Calu3 (cell line): ENCODE measurements at regions not wholly inside any gene's neighbourhood (a gene's known extent, or its start where the extent isn't known, plus 50 kb on each side); places are given as distances from the start of the nearest gene placed in this dataset.

Experiments
- BruUV-seq: library from RNA; stranded (reverse); fragments of 400-500 nt; replicated peaks from 2 replicates; lab custom pipeline; 2021; lab: Mats Ljungman, UMichigan
- CTCF ChIA-PET: fragments of 300-600 bp; sonication (Branson Sonifier 250); formaldehyde crosslinking; loops from one replicate; lab custom pipeline; 2022; ENCODE audit warnings: antibody characterized with exemption; lab: Charles Lee
- DNase-seq: peaks from one replicate; pipeline ENCODE4 v3.0.0; 2022
- H3K27ac Mint-ChIP-seq: one replicate; pipeline ENCODE4 v1.8.0; 2022; ENCODE audit warnings: mixed read lengths; ENCODE audit not compliant: unreplicated experiment
- H3K27me3 Mint-ChIP-seq: one replicate; pipeline ENCODE4 v1.8.0; 2022; ENCODE audit warnings: mixed read lengths; ENCODE audit not compliant: unreplicated experiment
- H3K36me3 Mint-ChIP-seq: one replicate; pipeline ENCODE4 v1.8.0; 2022; ENCODE audit warnings: mild to moderate bottlenecking, moderate library complexity, mixed read lengths; ENCODE audit not compliant: insufficient read depth, unreplicated experiment
- H3K4me1 Mint-ChIP-seq: one replicate; pipeline ENCODE4 v1.8.0; 2022; ENCODE audit warnings: mild to moderate bottlenecking, low read depth, mixed read lengths; ENCODE audit not compliant: unreplicated experiment
- H3K4me3 Mint-ChIP-seq: one replicate; pipeline ENCODE4 v1.8.0; 2022; ENCODE audit warnings: mild to moderate bottlenecking, low read depth, moderate library complexity, mixed read lengths; ENCODE audit not compliant: unreplicated experiment
- H3K9me3 Mint-ChIP-seq: one replicate; pipeline ENCODE4 v1.8.0; 2022; ENCODE audit warnings: low read depth, mixed read lengths; ENCODE audit not compliant: unreplicated experiment
- intact Hi-C: fragments of 100-400 bp; cut with micrococcal nuclease; formaldehyde crosslinking; loops from one replicate; pipeline ENCODE4 v1.10.0; 2022; ENCODE audit not compliant: unreplicated experiment
- TF ChIP-seq, protein P1 (sequence below): fragments of 200-600 bp; IDR thresholded peaks from one replicate; pipeline ENCODE4 v1.8.0; 2022; ENCODE audit warnings: antibody characterized with exemption; ENCODE audit not compliant: unreplicated experiment

DNA sequence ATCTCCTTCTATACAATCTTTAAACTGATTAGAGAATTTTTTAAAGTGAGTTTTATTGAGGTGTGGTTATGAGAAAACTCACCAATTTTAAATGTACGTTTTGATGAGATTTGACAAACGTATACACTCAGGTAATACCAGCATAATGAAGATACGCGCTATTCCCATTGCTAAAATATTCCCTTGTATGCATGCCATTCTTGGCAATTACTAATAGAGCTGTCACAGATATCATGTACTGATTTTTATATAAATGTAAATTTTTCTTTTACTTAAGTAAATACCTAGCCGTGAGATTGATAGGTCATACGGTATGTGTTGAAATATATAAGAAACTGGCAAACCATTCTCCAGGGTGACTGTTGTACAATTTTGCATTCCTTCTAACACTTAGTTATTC, 384.7 kb downstream of the PTH2R start:
- no peaks in the 10 kb centered on the region for H3K4me1 Mint-ChIP-seq
- DNase-seq = no peak
- intact Hi-C loops = no loop called here
- no peak overlapping the region for H3K4me3 Mint-ChIP-seq
- H3K27me3 Mint-ChIP-seq = no peaks in the 10 kb centered on the region
- TF ChIP-seq, protein P1, sequence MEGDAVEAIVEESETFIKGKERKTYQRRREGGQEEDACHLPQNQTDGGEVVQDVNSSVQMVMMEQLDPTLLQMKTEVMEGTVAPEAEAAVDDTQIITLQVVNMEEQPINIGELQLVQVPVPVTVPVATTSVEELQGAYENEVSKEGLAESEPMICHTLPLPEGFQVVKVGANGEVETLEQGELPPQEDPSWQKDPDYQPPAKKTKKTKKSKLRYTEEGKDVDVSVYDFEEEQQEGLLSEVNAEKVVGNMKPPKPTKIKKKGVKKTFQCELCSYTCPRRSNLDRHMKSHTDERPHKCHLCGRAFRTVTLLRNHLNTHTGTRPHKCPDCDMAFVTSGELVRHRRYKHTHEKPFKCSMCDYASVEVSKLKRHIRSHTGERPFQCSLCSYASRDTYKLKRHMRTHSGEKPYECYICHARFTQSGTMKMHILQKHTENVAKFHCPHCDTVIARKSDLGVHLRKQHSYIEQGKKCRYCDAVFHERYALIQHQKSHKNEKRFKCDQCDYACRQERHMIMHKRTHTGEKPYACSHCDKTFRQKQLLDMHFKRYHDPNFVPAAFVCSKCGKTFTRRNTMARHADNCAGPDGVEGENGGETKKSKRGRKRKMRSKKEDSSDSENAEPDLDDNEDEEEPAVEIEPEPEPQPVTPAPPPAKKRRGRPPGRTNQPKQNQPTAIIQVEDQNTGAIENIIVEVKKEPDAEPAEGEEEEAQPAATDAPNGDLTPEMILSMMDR = no peak
- CTCF ChIA-PET = no interaction called here
- H3K36me3 Mint-ChIP-seq = no peaks in the 10 kb centered on the region
- H3K9me3 Mint-ChIP-seq = no peaks in the 10 kb centered on the region
- BruUV-seq = no TSS peak
- no peak overlapping the region for H3K27ac Mint-ChIP-seq

DNA sequence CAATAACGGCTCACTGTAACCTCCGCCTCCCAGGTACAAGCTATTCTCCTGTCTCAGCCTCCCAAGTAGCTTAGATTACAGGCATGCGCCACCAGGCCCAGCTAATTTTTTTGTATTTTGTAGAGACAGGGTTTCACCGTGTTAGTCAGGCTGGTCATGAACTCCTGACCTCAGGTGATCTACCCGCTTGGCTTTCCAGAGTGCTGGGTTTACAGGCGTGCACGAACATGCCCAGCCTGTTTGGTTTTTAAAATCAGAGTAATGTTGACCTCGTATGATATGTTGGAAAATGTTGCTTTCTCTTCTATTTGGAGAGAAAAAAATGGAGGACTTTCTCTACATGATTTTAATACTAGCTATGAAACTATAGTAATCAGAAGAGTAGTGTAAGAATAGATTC, 386.2 kb downstream of the PTH2R start:
- TF ChIP-seq, protein P1 = no peak

DNA sequence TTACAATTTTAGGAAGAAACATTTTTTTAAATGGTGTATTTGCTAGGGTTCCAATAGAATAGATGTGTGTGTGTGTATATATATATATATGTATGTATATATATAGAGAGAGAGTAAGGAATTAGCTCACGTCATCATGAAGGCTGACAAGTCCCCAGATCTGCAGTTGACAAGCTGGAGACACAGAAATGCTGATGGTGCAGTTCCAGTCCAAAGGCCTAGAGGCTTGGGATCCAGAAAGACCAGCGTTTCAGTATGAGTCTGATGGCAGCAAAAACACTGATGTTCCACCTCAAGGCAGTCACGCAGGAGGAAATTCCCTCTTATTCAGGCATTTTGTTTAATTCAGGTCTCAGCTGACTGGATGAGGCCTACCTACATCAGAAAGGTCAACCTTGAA, 386.8 kb downstream of the PTH2R start:
- CTCF ChIA-PET = no interaction called here
- H3K4me3 Mint-ChIP-seq = no peak overlapping the region
- no peak overlapping the region for H3K27ac Mint-ChIP-seq
- no peaks in the 10 kb centered on the region for H3K36me3 Mint-ChIP-seq
- no peaks in the 10 kb centered on the region for H3K4me1 Mint-ChIP-seq
- no peaks in the 10 kb centered on the region for H3K9me3 Mint-ChIP-seq
- H3K27me3 Mint-ChIP-seq = no peaks in the 10 kb centered on the region
- intact Hi-C loops = no loop called here
- TF ChIP-seq, protein P1 = no peak
- DNase-seq = no peak
- BruUV-seq = no TSS peak

More for the DNA sequence above, 386.2 kb downstream of the PTH2R start:
- no peaks in the 10 kb centered on the region for H3K36me3 Mint-ChIP-seq
- no peak overlapping the region for H3K27ac Mint-ChIP-seq
- no peaks in the 10 kb centered on the region for H3K4me1 Mint-ChIP-seq
- CTCF ChIA-PET = no interaction called here
- BruUV-seq = no TSS peak
- no peak for DNase-seq
- H3K4me3 Mint-ChIP-seq = no peak overlapping the region
- H3K27me3 Mint-ChIP-seq = no peaks in the 10 kb centered on the region
- intact Hi-C loops = no loop called here
- H3K9me3 Mint-ChIP-seq = no peaks in the 10 kb centered on the region

DNA sequence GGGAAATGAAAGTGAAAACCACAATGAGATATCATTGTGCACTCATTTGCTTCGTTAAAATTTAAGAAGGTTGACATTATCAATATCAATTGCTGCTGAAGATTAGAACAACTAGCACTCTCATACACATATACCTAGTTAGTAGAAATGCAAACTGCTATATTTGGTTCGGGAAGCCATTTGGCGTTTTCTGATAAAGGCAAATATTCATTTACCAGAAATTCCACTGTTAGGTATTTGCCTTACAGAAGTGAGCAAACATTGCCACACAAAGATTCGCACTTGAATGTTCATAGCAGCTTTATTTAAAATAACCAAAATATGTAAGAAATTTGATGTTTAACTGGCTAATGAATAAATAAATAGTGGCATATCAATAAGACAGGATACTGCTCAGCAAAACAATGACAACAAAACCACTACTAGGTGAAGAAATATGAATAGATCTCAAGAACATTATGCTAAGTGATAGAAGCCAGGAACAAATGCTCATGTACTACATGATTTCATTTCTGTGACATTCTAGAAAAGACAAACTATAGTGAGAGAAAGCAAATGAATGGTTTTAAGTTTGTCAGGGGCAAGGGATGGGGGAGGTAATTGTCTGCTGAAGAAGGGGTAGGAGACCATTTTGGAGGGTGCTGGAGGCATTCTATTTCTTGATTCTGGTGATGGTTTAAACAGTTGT, 387.8 kb downstream of the PTH2R start:
- Mint-ChIP-seq H3K27me3 (no peaks in the 10 kb centered on the region), H3K36me3 (no peaks in the 10 kb centered on the region), H3K27ac (peak overlapping the region; percentile 6), H3K9me3 (no peaks in the 10 kb centered on the region), H3K4me1 (no peaks in the 10 kb centered on the region), H3K4me3 (no peak overlapping the region)
- TF ChIP-seq, protein P1 = no peak
- no peak for DNase-seq
- CTCF ChIA-PET = no interaction called here
- BruUV-seq = no TSS peak
- intact Hi-C loops = no loop called here
